PC-3 (cell line): ENCODE measurements at regions not wholly inside any gene's neighbourhood (a gene's known extent, or its start where the extent isn't known, plus 50 kb on each side); places are given as distances from the start of the nearest gene placed in this dataset.
"Not testable (repeated sequence)": the region's sequence is repeated elsewhere in the genome, so short reads cannot be mapped to it uniquely, and the experiment has no call there.

ENCODE experiments used
- ATAC-seq: fragments of 200-7000 bp; cut with Tn5 transposase; 2 replicates; pipeline ENCODE4 v1.9.1; 2020; ENCODE audit warnings: mild to moderate bottlenecking, moderate library complexity
- BruUV-seq: library from RNA; stranded (reverse); fragments of 400-500 nt; replicated peaks from 2 replicates; lab custom pipeline; 2021; lab: Mats Ljungman, UMichigan
- CTCF ChIA-PET: fragments of 300-600 bp; sonication (Branson Sonifier 250); formaldehyde crosslinking; loops from one replicate; lab custom pipeline; 2022; ENCODE audit warnings: antibody characterized with exemption; lab: Charles Lee
- POLR2A ChIA-PET: fragments of 300-600 bp; sonication (Branson Sonifier 250); formaldehyde crosslinking; loops from one replicate; lab custom pipeline; 2022; ENCODE audit warnings: antibody characterized with exemption; ENCODE audit not compliant: unreplicated experiment; lab: Charles Lee
- DNase-seq: peaks from one replicate; pipeline ENCODE4 v3.0.0-alpha.2; 2015
- H2AFZ ChIP-seq: fragments of 300-600 bp; sonication (generic); 2 replicates; pipeline ENCODE4 v1.6.0; 2016; ENCODE audit warnings: antibody characterized with exemption, low read length
- H3F3A ChIP-seq: fragments of 300-600 bp; sonication (generic); one replicate; pipeline ENCODE4 v1.6.0; 2017; ENCODE audit warnings: antibody characterized with exemption, low read length, control low read depth, mild to moderate bottlenecking; ENCODE audit not compliant: unreplicated experiment
- H3K27ac ChIP-seq: fragments of 300-600 bp; sonication (generic); 2 replicates; pipeline ENCODE4 v1.5.1; 2016; ENCODE audit warnings: mild to moderate bottlenecking, low read length
- H3K27me3 ChIP-seq: fragments of 300-600 bp; sonication (generic); 2 replicates; pipeline ENCODE4 v1.6.1; 2016; ENCODE audit warnings: low read length, mixed read lengths
- H3K36me3 ChIP-seq: fragments of 300-600 bp; sonication (generic); 2 replicates; pipeline ENCODE4 v1.6.1; 2016; ENCODE audit warnings: low read depth, mixed run types, low read length, mixed read lengths
- H3K4me1 ChIP-seq: fragments of 300-600 bp; sonication (generic); 2 replicates; pipeline ENCODE4 v1.5.1; 2016; ENCODE audit warnings: low read length; ENCODE audit not compliant: insufficient read depth
- H3K4me2 ChIP-seq: fragments of 300-600 bp; sonication (generic); 2 replicates; pipeline ENCODE4 v1.6.0; 2016; ENCODE audit warnings: low read length
- H3K4me3 ChIP-seq: fragments of 300-600 bp; sonication (generic); 2 replicates; pipeline ENCODE4 v1.5.1; 2016; ENCODE audit warnings: mild to moderate bottlenecking, low read length, mixed read lengths
- H3K79me2 ChIP-seq: fragments of 300-600 bp; sonication (generic); 2 replicates; pipeline ENCODE4 v1.6.1; 2017; ENCODE audit warnings: low read length, mixed read lengths
- H3K9ac ChIP-seq: fragments of 300-600 bp; sonication (generic); 2 replicates; pipeline ENCODE4 v1.6.0; 2016; ENCODE audit warnings: mild to moderate bottlenecking, low read length
- H3K9me2 ChIP-seq: fragments of 300-600 bp; sonication (generic); replicated peaks from 2 replicates; pipeline ENCODE4 v1.6.1; 2016; ENCODE audit warnings: mixed run types, low read length, mixed read lengths
- H3K9me3 ChIP-seq: fragments of 300-600 bp; sonication (generic); 2 replicates; pipeline ENCODE4 v1.6.1; 2016; ENCODE audit warnings: low read length, mixed read lengths
- H4K20me1 ChIP-seq: fragments of 300-600 bp; sonication (generic); 2 replicates; pipeline ENCODE4 v1.6.1; 2016; ENCODE audit warnings: low read length, mixed read lengths
- EZH2 ChIP-seq: fragments of 300-600 bp; sonication (generic); IDR thresholded peaks from one replicate; pipeline ENCODE4 v1.6.1; 2017; ENCODE audit warnings: antibody characterized with exemption, mild to moderate bottlenecking, low read length; ENCODE audit not compliant: unreplicated experiment
- EZH2phosphoT487 ChIP-seq: fragments of 300-600 bp; sonication (generic); IDR thresholded peaks from 2 replicates; pipeline ENCODE4 v1.6.1; 2018; ENCODE audit warnings: mild to moderate bottlenecking, antibody characterized with exemption, low read length, borderline replicate concordance
- intact Hi-C: fragments of 100-400 bp; cut with micrococcal nuclease; formaldehyde crosslinking; loops from 2 replicates; pipeline ENCODE4 v1.9.0; 2023
- TF ChIP-seq, protein P1 (sequence below): fragments of 300-600 bp; sonication (generic); conservative IDR thresholded peaks from 2 replicates; pipeline ENCODE4 v1.5.1; 2017; ENCODE audit warnings: antibody characterized with exemption, low read depth, mild to moderate bottlenecking, low read length

DNA sequence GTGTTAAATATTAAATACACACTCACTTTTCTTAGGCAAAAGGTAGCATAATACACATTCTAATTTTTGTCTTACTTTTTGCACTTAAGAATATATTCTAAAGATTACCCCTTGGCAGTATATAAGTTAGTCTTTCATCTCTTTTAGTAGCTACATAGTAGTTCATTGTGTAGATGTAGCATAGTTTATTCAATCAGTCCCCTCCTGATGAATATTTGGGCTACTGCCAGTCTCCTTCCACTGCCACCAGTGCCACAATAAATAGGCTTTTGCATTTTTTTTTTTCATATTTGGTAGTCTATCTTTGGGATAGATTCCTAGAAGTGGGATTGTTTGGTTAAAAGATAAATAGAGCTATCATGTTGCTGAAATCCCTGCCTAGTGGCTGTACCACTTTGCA lies 388.8 kb upstream of the RUNX1 start:
- Histone ChIP-seq H3K4me3 (no peak overlapping the region), H3K27me3 (no peaks in the 10 kb centered on the region), H3K27ac (no peak overlapping the region), H3K9ac (no peak overlapping the region), H3K36me3 (no peaks in the 10 kb centered on the region), H3K4me2 (no peak overlapping the region), H4K20me1 (no peaks in the 10 kb centered on the region), H3F3A (no peaks in the 10 kb centered on the region), H3K79me2 (no peaks in the 10 kb centered on the region), H3K9me2 (no peaks in the 10 kb centered on the region), H3K4me1 (no peaks in the 10 kb centered on the region), H3K9me3 (0 out of 2 replicates have a peak, but pooled peaks cover 6% of the 10 kb centered on the region), H2AFZ (no peak overlapping the region)
- no peak for DNase-seq
- TF ChIP-seq EZH2 (no peak), EZH2phosphoT487 (no peak)
- TF ChIP-seq, protein P1, sequence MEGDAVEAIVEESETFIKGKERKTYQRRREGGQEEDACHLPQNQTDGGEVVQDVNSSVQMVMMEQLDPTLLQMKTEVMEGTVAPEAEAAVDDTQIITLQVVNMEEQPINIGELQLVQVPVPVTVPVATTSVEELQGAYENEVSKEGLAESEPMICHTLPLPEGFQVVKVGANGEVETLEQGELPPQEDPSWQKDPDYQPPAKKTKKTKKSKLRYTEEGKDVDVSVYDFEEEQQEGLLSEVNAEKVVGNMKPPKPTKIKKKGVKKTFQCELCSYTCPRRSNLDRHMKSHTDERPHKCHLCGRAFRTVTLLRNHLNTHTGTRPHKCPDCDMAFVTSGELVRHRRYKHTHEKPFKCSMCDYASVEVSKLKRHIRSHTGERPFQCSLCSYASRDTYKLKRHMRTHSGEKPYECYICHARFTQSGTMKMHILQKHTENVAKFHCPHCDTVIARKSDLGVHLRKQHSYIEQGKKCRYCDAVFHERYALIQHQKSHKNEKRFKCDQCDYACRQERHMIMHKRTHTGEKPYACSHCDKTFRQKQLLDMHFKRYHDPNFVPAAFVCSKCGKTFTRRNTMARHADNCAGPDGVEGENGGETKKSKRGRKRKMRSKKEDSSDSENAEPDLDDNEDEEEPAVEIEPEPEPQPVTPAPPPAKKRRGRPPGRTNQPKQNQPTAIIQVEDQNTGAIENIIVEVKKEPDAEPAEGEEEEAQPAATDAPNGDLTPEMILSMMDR: no peak
- BruUV-seq: no TSS peak
- intact Hi-C loops: no loop called here
- ChIA-PET CTCF (no interaction called here), POLR2A (no interaction called here)
- ATAC-seq: no peak

DNA sequence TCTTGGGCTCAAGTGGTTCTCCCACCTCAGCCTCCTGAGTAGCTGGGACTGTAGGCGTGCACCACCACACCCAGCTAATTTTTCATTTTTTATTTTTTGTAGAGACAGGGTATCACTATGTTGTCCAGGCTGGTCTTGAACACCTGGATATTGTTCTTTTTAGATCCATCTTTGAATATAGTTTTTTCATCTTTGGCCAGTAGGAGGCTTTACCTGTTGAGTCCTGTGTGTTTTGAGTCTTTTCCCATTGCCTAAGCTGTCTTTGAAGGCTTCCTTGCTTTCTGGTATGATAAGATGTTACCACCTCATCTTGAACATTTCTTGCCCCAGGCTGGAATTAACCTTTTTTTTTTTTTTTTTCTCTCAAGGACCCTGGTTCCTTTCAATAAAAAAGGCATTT lies 387.8 kb upstream of the RUNX1 start:
- Histone ChIP-seq H4K20me1 (no peaks in the 10 kb centered on the region), H3K9ac (no peak overlapping the region), H3K36me3 (no peaks in the 10 kb centered on the region), H3K4me2 (no peak overlapping the region), H3K4me3 (no peak overlapping the region), H2AFZ (no peak overlapping the region), H3K4me1 (no peaks in the 10 kb centered on the region), H3K9me3 (0 out of 2 replicates have a peak, but pooled peaks cover 6% of the 10 kb centered on the region), H3K27me3 (no peaks in the 10 kb centered on the region), H3F3A (no peaks in the 10 kb centered on the region), H3K9me2 (no peaks in the 10 kb centered on the region), H3K27ac (no peak overlapping the region), H3K79me2 (no peaks in the 10 kb centered on the region)
- intact Hi-C loops: no loop called here
- TF ChIP-seq, protein P1: peak; percentile 45
- no peak for TF ChIP-seq EZH2phosphoT487
- ChIA-PET CTCF (interaction anchor here (0.6 to 0.7 kb wide), 2 partner anchors 71 to 165 kb away, joined by 5 to 6 read pairs; no protein-coding TSS in a partner anchor), POLR2A (no interaction called here)
- no peak for ATAC-seq
- DNase-seq: peak; percentile 15
- no TSS peak for BruUV-seq

DNA sequence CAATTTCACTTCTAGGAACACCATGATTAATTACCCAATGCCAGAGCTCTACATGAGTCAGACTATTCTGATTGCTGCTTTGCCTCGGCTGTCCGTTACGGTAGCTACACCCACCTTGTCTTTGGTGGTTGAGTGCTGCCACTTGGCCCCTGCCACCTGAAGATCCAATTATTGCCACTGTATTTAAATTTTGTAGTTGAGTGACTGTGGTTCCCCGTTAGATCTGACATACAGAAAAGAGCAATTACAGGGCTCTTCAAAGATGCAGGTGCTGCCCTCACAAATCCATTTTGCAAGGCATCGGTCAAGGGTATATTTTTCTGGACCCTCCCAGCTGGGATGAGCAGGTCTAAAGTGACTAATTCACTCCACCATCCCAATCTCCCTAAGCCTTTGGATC lies 383.5 kb upstream of the RUNX1 start:
- H3K4me1 ChIP-seq, H3K27me3 ChIP-seq, H3K4me3 ChIP-seq, H3K27ac ChIP-seq, CTCF ChIA-PET, H3K4me2 ChIP-seq, H2AFZ ChIP-seq, H3K36me3 ChIP-seq, H3K9ac ChIP-seq, POLR2A ChIA-PET, H3F3A ChIP-seq, DNase-seq, intact Hi-C loops, H4K20me1 ChIP-seq, BruUV-seq, H3K79me2 ChIP-seq, H3K9me2 ChIP-seq, ATAC-seq, H3K9me3 ChIP-seq: not testable (repeated sequence)
